ENCODE measurements at regions not wholly inside any gene's neighbourhood (a gene's known extent, or its start where the extent isn't known, plus 50 kb on each side); places are given as distances from the start of the nearest gene placed in this dataset.

GRCh38 chr22:49356428-49356827 lies 471.2 kb downstream of the BRD1 start:
- no peak for DNase-seq (ENCODE audit: low read depth)
- TF ChIP-seq CTCF (conservative IDR thresholded peaks at IDR 0.05; ENCODE audit: low read depth, low read length), result no peak
- H3K4me3 ChIP-seq (ENCODE audit: low read depth, low read length), result no peak overlapping the region

DNA sequence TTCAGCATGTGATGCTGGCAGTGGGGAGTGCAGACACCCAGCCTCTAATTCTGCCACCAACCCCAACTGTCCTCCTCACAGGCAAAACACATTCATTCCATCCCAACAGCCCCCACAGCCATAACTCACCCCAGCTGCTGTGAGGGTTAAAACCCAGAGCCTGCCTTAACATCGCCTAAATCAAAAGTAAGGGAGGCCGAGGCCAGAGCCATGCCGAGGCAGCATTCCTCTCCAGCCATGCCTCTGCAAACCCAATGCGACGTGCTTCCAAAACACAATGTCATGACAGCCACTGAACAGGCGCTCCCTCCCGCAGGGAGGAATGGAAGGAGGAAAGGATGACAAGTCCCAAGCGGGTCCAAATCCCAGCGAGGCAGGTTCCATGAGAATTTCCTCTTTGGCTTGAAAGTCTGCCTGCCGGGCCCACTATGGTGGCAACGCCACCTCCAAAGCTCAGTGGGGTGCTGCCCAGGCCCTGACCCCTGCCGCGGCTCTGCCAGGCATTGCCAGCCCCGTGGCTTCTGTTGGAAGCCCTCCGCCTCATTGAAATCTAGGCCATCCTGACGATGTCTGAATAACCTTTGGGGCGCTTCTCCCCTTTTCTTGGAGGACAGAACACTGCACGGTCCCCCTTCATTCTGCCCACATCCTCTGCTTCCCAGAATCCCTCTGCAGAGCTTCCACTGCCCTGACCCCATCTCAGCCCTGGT lies 472.3 kb downstream of the BRD1 start:
- no peak for TF ChIP-seq CTCF (conservative IDR thresholded peaks at IDR 0.05; ENCODE audit: low read depth, low read length)
- no peak overlapping the region for H3K4me3 ChIP-seq (ENCODE audit: low read depth, low read length)
- DNase-seq (ENCODE audit: low read depth), result no peak

- no peak for DNase-seq (ENCODE audit: low read depth)
- no peak for TF ChIP-seq CTCF (conservative IDR thresholded peaks at IDR 0.05; ENCODE audit: low read depth, low read length)
Measured at GRCh38 chr22:49354516-49355210, 473.0 kb downstream of the BRD1 start.

DNA sequence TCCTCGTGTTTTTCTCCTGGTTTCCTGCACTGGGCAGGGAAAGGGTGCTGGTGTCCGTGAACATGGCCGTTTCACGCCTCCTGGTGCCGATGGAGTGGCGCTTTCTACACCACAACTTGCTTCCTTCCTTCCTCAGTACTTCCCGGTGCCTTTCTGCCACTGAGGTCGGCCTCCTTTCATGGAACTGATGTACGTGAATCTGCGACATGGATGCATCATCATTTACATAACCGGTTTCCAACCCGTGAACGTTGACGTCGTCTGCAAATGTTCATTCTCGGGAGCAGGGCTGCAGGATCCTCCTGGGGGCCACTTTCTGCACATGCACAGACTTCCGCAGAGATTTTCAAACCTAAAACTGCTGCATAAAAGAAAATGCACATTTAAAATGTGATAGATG lies 474.4 kb downstream of the BRD1 start:
- no peak for TF ChIP-seq CTCF (conservative IDR thresholded peaks at IDR 0.05; ENCODE audit: low read depth, low read length)
- DNase-seq (ENCODE audit: low read depth), result no peak
- no peak overlapping the region for H3K4me3 ChIP-seq (ENCODE audit: low read depth, low read length)

More at GRCh38 chr22:49354516-49355210, 473.0 kb downstream of the BRD1 start:
- H3K4me3 ChIP-seq (ENCODE audit: low read depth, low read length), result no peak overlapping the region

DNA sequence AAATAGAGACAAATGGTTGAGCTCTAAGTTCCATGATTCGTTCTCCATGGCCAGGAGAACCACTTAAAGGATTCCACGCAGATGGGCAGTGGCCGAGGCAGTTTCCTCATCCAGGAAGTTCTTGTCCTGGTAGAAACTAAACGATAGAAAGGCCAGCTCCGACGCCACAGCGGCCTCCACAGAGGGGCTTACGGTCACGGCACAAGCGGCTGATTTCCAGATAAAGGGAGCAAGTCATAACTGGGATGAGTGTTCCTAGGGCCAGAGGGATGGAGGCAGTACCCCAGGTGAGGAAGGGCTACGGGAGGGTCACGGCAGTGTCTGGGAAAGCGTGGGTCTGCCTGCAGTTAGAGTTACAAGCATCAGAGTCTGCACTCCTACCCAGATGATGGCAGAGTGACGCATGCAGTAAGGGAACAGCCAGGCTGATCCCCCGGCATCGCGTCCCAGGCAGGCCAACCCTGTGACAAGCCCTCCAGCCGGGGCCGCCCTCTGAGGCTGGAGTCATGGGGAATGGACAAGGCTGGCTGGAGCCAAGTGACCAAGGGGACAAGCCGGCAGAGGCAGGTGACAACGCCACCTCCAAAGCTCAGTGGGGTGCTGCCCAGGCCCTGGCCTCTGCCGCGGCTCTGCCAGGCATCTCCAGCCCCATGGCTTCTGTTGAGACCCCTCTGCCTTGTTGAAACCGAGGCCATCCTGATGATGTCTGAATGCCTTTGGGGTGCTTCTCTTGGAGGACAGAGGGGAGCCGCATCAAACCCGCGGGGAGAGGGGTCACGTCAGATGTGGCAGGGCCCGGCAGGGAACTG lies 475.1 kb downstream of the BRD1 start:
- no peak for DNase-seq (ENCODE audit: low read depth)
- no peak for TF ChIP-seq CTCF (conservative IDR thresholded peaks at IDR 0.05; ENCODE audit: low read depth, low read length)
- H3K4me3 ChIP-seq (ENCODE audit: low read depth, low read length), result no peak overlapping the region

DNA sequence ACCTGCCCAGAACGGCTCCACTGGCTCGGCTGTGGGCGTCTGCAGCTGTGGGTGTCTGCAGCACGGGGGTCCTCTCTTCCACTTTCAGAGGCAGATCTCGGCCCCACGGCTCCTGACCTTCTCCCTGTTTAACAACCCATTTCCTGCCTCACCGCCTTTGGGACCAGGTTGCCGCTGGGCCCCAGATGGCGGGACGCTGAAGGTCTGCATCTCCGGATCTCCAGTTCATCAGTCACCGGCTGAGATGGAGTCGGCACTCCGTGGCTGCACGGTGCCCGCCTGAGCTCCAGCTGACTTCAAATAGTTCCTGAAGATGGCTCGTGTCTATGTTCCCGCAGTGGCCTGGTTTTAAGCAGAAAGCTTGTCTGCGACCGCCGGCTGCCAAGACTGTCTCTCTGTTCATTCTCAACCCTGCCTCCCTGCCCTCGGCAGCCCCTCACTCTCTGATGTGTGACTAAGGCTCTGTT lies 475.9 kb downstream of the BRD1 start:
- TF ChIP-seq CTCF (conservative IDR thresholded peaks at IDR 0.05; ENCODE audit: low read depth, low read length), result no peak
- H3K4me3 ChIP-seq (ENCODE audit: low read depth, low read length), result no peak overlapping the region
- no peak for DNase-seq (ENCODE audit: low read depth)
